ENCODE measurements at regions not wholly inside any gene's neighbourhood (a gene's known extent, or its start where the extent isn't known, plus 50 kb on each side); places are given as distances from the start of the nearest gene placed in this dataset.

GRCh38 chr3:20846832-20847231, 660.8 kb upstream of the SGO1 start:
- Histone ChIP-seq H3K27me3 (ENCODE audit: control insufficient read depth, insufficient read depth, low read length) (no peaks in the 10 kb centered on the region), H3K27ac (ENCODE audit: low read length) (no peak overlapping the region), H3K9me3 (ENCODE audit: control insufficient read depth, insufficient read depth, low read depth, low read length) (no peaks in the 10 kb centered on the region), H3K4me1 (ENCODE audit: control insufficient read depth, insufficient read depth, low read length) (no peaks in the 10 kb centered on the region), H3K4me3 (ENCODE audit: low read depth in 2 of 2, low read length in 2 of 2) (no peak overlapping the region), H3K36me3 (ENCODE audit: control insufficient read depth, insufficient read depth, low read length) (no peaks in the 10 kb centered on the region)
- ATAC-seq (no peak), DNase-seq (ENCODE audit: low read depth, low spot score) (no peak)
- BruUV-seq (replicated peaks), result no TSS peak
- ChIA-PET POLR2A (interaction anchor here (0.7 kb wide), 1 partner anchor 26 kb away, joined by 6 read pairs; no protein-coding TSS in a partner anchor), CTCF (no interaction called here)
- in situ Hi-C loops (cut with HindIII; ENCODE audit: low pct_unique_long_range_greater_than_20kb, low sequenced_read_pairs), result no loop called here
- TF ChIP-seq SIN3A (IDR thresholded peaks at IDR 0.05; ENCODE audit: borderline replicate concordance, insufficient read depth, low read depth, low read length) (no peak), POLR2AphosphoS5 (IDR thresholded peaks at IDR 0.05; ENCODE audit: low read depth, low read length) (no peak), CTCF (IDR thresholded peaks at IDR 0.05) (no peak), REST (IDR thresholded peaks at IDR 0.05; ENCODE audit: insufficient read depth in 1 of 2, low read depth in 2 of 2, low read length in 1 of 2) (no peak), TCF7L2 (IDR thresholded peaks at IDR 0.05; ENCODE audit: low read depth, low read length) (no peak)
- intact Hi-C loops (cut with micrococcal nuclease; ENCODE audit: unreplicated experiment), result no loop called here

- POLR2A ChIA-PET, result no interaction called here
- CTCF ChIA-PET, result no interaction called here
- H3K27ac ChIP-seq (ENCODE audit: low read length), result no peak overlapping the region
- H3K4me3 ChIP-seq (ENCODE audit: low read depth in 2 of 2, low read length in 2 of 2), result no peak overlapping the region
- no peak for ATAC-seq
- DNase-seq (ENCODE audit: low read depth, low spot score), result no peak
- no peaks in the 10 kb centered on the region for H3K27me3 ChIP-seq (ENCODE audit: control insufficient read depth, insufficient read depth, low read length)
- H3K4me1 ChIP-seq (ENCODE audit: control insufficient read depth, insufficient read depth, low read length), result no peaks in the 10 kb centered on the region
- in situ Hi-C loops (cut with HindIII; ENCODE audit: low pct_unique_long_range_greater_than_20kb, low sequenced_read_pairs) (no loop called here), intact Hi-C loops (cut with micrococcal nuclease; ENCODE audit: unreplicated experiment) (no loop called here)
- no TSS peak for BruUV-seq (replicated peaks)
- no peak for TF ChIP-seq TCF7L2 (IDR thresholded peaks at IDR 0.05; ENCODE audit: low read depth, low read length)
- TF ChIP-seq SIN3A (IDR thresholded peaks at IDR 0.05; ENCODE audit: borderline replicate concordance, insufficient read depth, low read depth, low read length), result no peak
- no peak for TF ChIP-seq REST (IDR thresholded peaks at IDR 0.05; ENCODE audit: insufficient read depth in 1 of 2, low read depth in 2 of 2, low read length in 1 of 2)
- TF ChIP-seq CTCF (IDR thresholded peaks at IDR 0.05), result no peak
- no peak for TF ChIP-seq POLR2AphosphoS5 (IDR thresholded peaks at IDR 0.05; ENCODE audit: low read depth, low read length)
- H3K9me3 ChIP-seq (ENCODE audit: control insufficient read depth, insufficient read depth, low read depth, low read length), result no peaks in the 10 kb centered on the region
- H3K36me3 ChIP-seq (ENCODE audit: control insufficient read depth, insufficient read depth, low read length), result no peaks in the 10 kb centered on the region
Measured at GRCh38 chr3:20846066-20846465, 660.1 kb upstream of the SGO1 start.

Measured in Panc1 (cell line).